Mesenchymal stem cell (in vitro differentiated cells and primary cell): ENCODE measurements at regions not wholly inside any gene's neighbourhood (a gene's known extent, or its start where the extent isn't known, plus 50 kb on each side); places are given as distances from the start of the nearest gene placed in this dataset.

Experiments
- DNase-seq: peaks from one replicate; pipeline ENCODE4 v3.0.0-alpha.2; 2013
- H2AFZ ChIP-seq: one replicate; pipeline ENCODE4 v1.6.1; 2013; ENCODE audit warnings: low read depth, mild to moderate bottlenecking, control low read depth, inconsistent platforms, low read length, moderate library complexity
- H2AK5ac ChIP-seq: 2 replicates; pipeline ENCODE4 v1.6.1; 2013; ENCODE audit warnings: low read length, moderate library complexity, mild to moderate bottlenecking, inconsistent platforms; ENCODE audit not compliant: severe bottlenecking
- H2BK120ac ChIP-seq: one replicate; pipeline ENCODE4 v1.6.1; 2013; ENCODE audit warnings: low read depth, mild to moderate bottlenecking, inconsistent platforms, low read length, moderate library complexity
- H2BK12ac ChIP-seq, 2 experiments: one replicate each; pipeline ENCODE4 v1.6.1; 2013; ENCODE audit warnings: inconsistent platforms in 2 of 2, low read length in 2 of 2, mild to moderate bottlenecking in 2 of 2, moderate library complexity in 2 of 2, control low read depth in 1 of 2
- H2BK15ac ChIP-seq: one replicate; pipeline ENCODE4 v1.6.1; 2013; ENCODE audit warnings: mild to moderate bottlenecking, low read depth, inconsistent platforms; ENCODE audit not compliant: poor library complexity, severe bottlenecking
- H2BK5ac ChIP-seq: 2 replicates; pipeline ENCODE4 v1.6.1; 2013; ENCODE audit warnings: low read depth, mild to moderate bottlenecking, low read length, control low read depth, inconsistent platforms; ENCODE audit not compliant: poor library complexity, severe bottlenecking
- H3K14ac ChIP-seq, 2 experiments: one replicate each; pipeline ENCODE4 v1.6.1; 2013; ENCODE audit warnings: inconsistent platforms in 2 of 2, low read length in 2 of 2, control low read depth in 1 of 2, mild to moderate bottlenecking in 1 of 2, moderate library complexity in 1 of 2
- H3K18ac ChIP-seq, 2 experiments: one replicate each; pipeline ENCODE4 v1.6.1; 2013; ENCODE audit warnings: inconsistent platforms in 2 of 2, low read length in 2 of 2, control low read depth in 1 of 2, low read depth in 1 of 2, mild to moderate bottlenecking in 1 of 2
- H3K23ac ChIP-seq, 2 experiments: one replicate each; pipeline ENCODE4 v1.6.1; 2013; ENCODE audit warnings: inconsistent platforms in 2 of 2, low read length in 2 of 2, mild to moderate bottlenecking in 2 of 2, moderate library complexity in 2 of 2, control low read depth in 1 of 2
- H3K27ac ChIP-seq: 2 replicates; pipeline ENCODE4 v1.5.1; 2013; ENCODE audit warnings: mild to moderate bottlenecking, moderate library complexity, low read length, control low read depth, inconsistent platforms; ENCODE audit not compliant: poor library complexity, severe bottlenecking
- H3K27me3 ChIP-seq, 2 experiments: 2 replicates each; pipeline versions ENCODE4 v1.6.1 to v1.7.0; 2013; ENCODE audit warnings: low read length in 2 of 2, mild to moderate bottlenecking in 2 of 2, moderate library complexity in 2 of 2, control low read depth in 1 of 2, inconsistent platforms in 1 of 2; ENCODE audit not compliant: control insufficient read depth in 1 of 2, insufficient read depth in 1 of 2
- H3K36me3 ChIP-seq, 2 experiments: 2 replicates each; pipeline versions ENCODE4 v1.6.1 to v1.7.0; 2013; ENCODE audit warnings: low read length in 2 of 2, control low read depth in 1 of 2, inconsistent platforms in 1 of 2, low read depth in 1 of 2, mild to moderate bottlenecking in 1 of 2; ENCODE audit not compliant: insufficient read depth in 2 of 2, control insufficient read depth in 1 of 2
- H3K4ac ChIP-seq, 2 experiments: one replicate each; pipeline ENCODE4 v1.6.1; 2013; ENCODE audit warnings: inconsistent platforms in 2 of 2, low read length in 2 of 2, mild to moderate bottlenecking in 2 of 2, moderate library complexity in 2 of 2, control low read depth in 1 of 2, low read depth in 1 of 2
- H3K4me1 ChIP-seq: 2 replicates; pipeline ENCODE4 v1.6.1; 2013; ENCODE audit warnings: low read depth, low read length, control low read depth; ENCODE audit not compliant: control insufficient read depth, insufficient read depth
- H3K4me2 ChIP-seq: 2 replicates; pipeline ENCODE4 v1.6.1; 2013; ENCODE audit warnings: low read length, mild to moderate bottlenecking, inconsistent platforms; ENCODE audit not compliant: poor library complexity, severe bottlenecking
- H3K4me3 ChIP-seq, 2 experiments: 2 replicates each; pipeline versions ENCODE4 v1.5.1 to v1.7.0; 2013; ENCODE audit warnings: low read length in 2 of 2, mild to moderate bottlenecking in 2 of 2, control low read depth in 1 of 2, low read depth in 1 of 2; ENCODE audit not compliant: insufficient read depth in 1 of 2
- H3K79me1 ChIP-seq: replicated peaks from 2 replicates; pipeline ENCODE4 v1.6.1; 2013; ENCODE audit warnings: mild to moderate bottlenecking, control low read depth, low read length, inconsistent platforms; ENCODE audit not compliant: poor library complexity, severe bottlenecking
- H3K9ac ChIP-seq: 2 replicates; pipeline ENCODE4 v1.7.0; 2013; ENCODE audit warnings: mild to moderate bottlenecking, low read length, moderate library complexity
- H3K9me3 ChIP-seq: 2 replicates; pipeline ENCODE4 v1.7.0; 2013; ENCODE audit warnings: mild to moderate bottlenecking, low read length; ENCODE audit not compliant: control insufficient read depth
- H4K8ac ChIP-seq: one replicate; pipeline ENCODE4 v1.6.1; 2013; ENCODE audit warnings: inconsistent platforms, mild to moderate bottlenecking, low read length, moderate library complexity
- H4K91ac ChIP-seq: one replicate; pipeline ENCODE4 v1.6.1; 2013; ENCODE audit warnings: mild to moderate bottlenecking, low read length, inconsistent platforms
- WGBS: methylation state at CpG from one replicate; pipeline ENCODE4 v1.1.7; 2013; ENCODE audit warnings: mixed read lengths; 5-methylcytosine and 5-hydroxymethylcytosine counted together

- Histone ChIP-seq H3K36me3 (no peaks in the 10 kb centered on the region), H3K27me3 (peaks cover 0 to 31% of the 10 kb centered on the region in 2 experiments), H3K4me3 (no peak overlapping the region), H3K4me1 (no peaks in the 10 kb centered on the region), H3K9me3 (no peaks in the 10 kb centered on the region), H3K79me1 (no peaks in the 10 kb centered on the region), H2AK5ac (no peak overlapping the region), H3K14ac (no peak overlapping the region), H3K4ac (no peak overlapping the region), H3K4me2 (no peak overlapping the region), H2AFZ (no peak overlapping the region), H2BK12ac (no peak overlapping the region), H3K18ac (no peak overlapping the region), H3K9ac (no peak overlapping the region), H2BK120ac (no peak overlapping the region), H4K91ac (no peak overlapping the region), H2BK15ac (no peak overlapping the region), H3K23ac (no peak overlapping the region), H3K27ac (no peak overlapping the region), H4K8ac (no peak overlapping the region), H2BK5ac (no peak overlapping the region)
- DNase-seq: no peak
- WGBS: 77% methylated on average over 5 of the region's 7 CpGs
Observed at GRCh38 chr5:174626369-174626920, 97.9 kb upstream of the MSX2 start.

GRCh38 chr5:174636094-174636493 lies 88.3 kb upstream of the MSX2 start:
- Histone ChIP-seq H3K18ac (no peak overlapping the region), H3K27ac (no peak overlapping the region), H3K4me3 (no peak overlapping the region), H4K91ac (no peak overlapping the region), H4K8ac (no peak overlapping the region), H3K9me3 (no peaks in the 10 kb centered on the region), H3K79me1 (no peaks in the 10 kb centered on the region), H3K27me3 (peaks cover 0 to 9% of the 10 kb centered on the region in 2 experiments), H2AK5ac (no peak overlapping the region), H2BK120ac (no peak overlapping the region), H3K9ac (no peak overlapping the region), H3K4ac (no peak overlapping the region), H3K36me3 (no peaks in the 10 kb centered on the region), H2BK12ac (no peak overlapping the region), H2AFZ (no peak overlapping the region), H3K4me1 (no peaks in the 10 kb centered on the region), H2BK15ac (no peak overlapping the region), H2BK5ac (no peak overlapping the region), H3K4me2 (no peak overlapping the region), H3K14ac (no peak overlapping the region), H3K23ac (no peak overlapping the region)
- no peak for DNase-seq
- 69% methylated on average over 6 of the region's 6 CpGs for WGBS

GRCh38 chr5:174642816-174643405 lies 81.5 kb upstream of the MSX2 start:
- no peak overlapping the region for H3K14ac ChIP-seq
- no peak overlapping the region for H2BK5ac ChIP-seq
- no peak overlapping the region for H2AK5ac ChIP-seq
- H3K36me3 ChIP-seq: no peaks in the 10 kb centered on the region
- DNase-seq: no peak
- H3K27me3 ChIP-seq: no peaks in the 10 kb centered on the region
- H3K79me1 ChIP-seq: no peaks in the 10 kb centered on the region
- no peak overlapping the region for H2AFZ ChIP-seq
- H2BK12ac ChIP-seq: no peak overlapping the region
- no peak overlapping the region for H2BK15ac ChIP-seq
- no peak overlapping the region for H3K23ac ChIP-seq
- H4K8ac ChIP-seq: no peak overlapping the region
- H3K4me2 ChIP-seq: no peak overlapping the region
- H3K9ac ChIP-seq: no peak overlapping the region
- H3K4ac ChIP-seq: no peak overlapping the region
- no peak overlapping the region for H3K27ac ChIP-seq
- no peak overlapping the region for H4K91ac ChIP-seq
- H3K4me3 ChIP-seq: no peak overlapping the region
- H3K18ac ChIP-seq: no peak overlapping the region
- H2BK120ac ChIP-seq: no peak overlapping the region
- 42% methylated on average over 3 of the region's 4 CpGs for WGBS
- no peaks in the 10 kb centered on the region for H3K4me1 ChIP-seq
- peaks cover 14% of the 10 kb centered on the region for H3K9me3 ChIP-seq

- Histone ChIP-seq H3K27me3 (no peaks in the 10 kb centered on the region), H2BK15ac (no peak overlapping the region), H3K4me3 (no peak overlapping the region), H2BK5ac (no peak overlapping the region), H3K9ac (no peak overlapping the region), H3K4me2 (no peak overlapping the region), H3K36me3 (no peaks in the 10 kb centered on the region), H4K91ac (no peak overlapping the region), H2BK12ac (no peak overlapping the region), H2AK5ac (no peak overlapping the region), H3K9me3 (peaks cover 14% of the 10 kb centered on the region), H3K79me1 (no peaks in the 10 kb centered on the region), H3K27ac (no peak overlapping the region), H3K4ac (no peak overlapping the region), H3K23ac (no peak overlapping the region), H2BK120ac (no peak overlapping the region), H2AFZ (no peak overlapping the region), H4K8ac (no peak overlapping the region), H3K18ac (no peak overlapping the region), H3K4me1 (no peaks in the 10 kb centered on the region), H3K14ac (no peak overlapping the region)
- DNase-seq: no peak
- 100% methylated on average over 1 of the region's 3 CpGs for WGBS
Observed at GRCh38 chr5:174644436-174644835, 79.9 kb upstream of the MSX2 start.
